Body of pancreas (tissue), 4 donors: ENCODE measurements at regions not wholly inside any gene's neighbourhood (a gene's known extent, or its start where the extent isn't known, plus 50 kb on each side); places are given as distances from the start of the nearest gene placed in this dataset.

Experiments
- POLR2A ChIP-seq, 3 donors: fragments of 450-650 bp; IDR thresholded peaks; one replicate each; pipeline ENCODE4 v1.6.1; 2016; ENCODE audit warnings: antibody characterized with exemption in 3 of 3, mild to moderate bottlenecking in 2 of 3
- TF ChIP-seq, protein P1 (sequence below), 7 experiments: fragments of 450-650 bp in 4 of 7; fragments of 200-600 bp in 3 of 7; sonication (generic) in 3 of 7; IDR thresholded peaks; one replicate each; pipeline ENCODE4 v1.5.1; 2016 to 2019; ENCODE audit warnings: antibody characterized with exemption in 7 of 7

DNA sequence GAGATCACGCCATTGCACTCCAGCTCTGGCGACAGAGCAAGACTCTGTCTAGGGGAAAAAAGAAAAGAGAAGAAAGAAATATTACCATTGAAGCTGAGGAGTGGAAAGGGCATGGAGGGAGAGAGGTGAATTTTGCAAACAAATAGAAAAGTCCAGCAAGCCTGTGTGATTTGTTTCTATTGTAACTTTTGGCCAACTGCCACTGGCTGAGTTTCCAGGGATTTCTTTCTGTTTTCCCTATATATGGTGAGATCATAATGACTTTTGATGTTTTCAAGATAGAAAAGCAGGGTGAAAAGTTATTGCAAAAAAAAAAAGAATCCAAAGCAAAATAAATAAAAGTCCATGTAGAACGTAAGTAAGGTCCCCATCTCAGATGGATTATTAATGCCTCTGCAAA lies 184.2 kb upstream of the RALGAPA2 start:
- TF ChIP-seq, protein P1, sequence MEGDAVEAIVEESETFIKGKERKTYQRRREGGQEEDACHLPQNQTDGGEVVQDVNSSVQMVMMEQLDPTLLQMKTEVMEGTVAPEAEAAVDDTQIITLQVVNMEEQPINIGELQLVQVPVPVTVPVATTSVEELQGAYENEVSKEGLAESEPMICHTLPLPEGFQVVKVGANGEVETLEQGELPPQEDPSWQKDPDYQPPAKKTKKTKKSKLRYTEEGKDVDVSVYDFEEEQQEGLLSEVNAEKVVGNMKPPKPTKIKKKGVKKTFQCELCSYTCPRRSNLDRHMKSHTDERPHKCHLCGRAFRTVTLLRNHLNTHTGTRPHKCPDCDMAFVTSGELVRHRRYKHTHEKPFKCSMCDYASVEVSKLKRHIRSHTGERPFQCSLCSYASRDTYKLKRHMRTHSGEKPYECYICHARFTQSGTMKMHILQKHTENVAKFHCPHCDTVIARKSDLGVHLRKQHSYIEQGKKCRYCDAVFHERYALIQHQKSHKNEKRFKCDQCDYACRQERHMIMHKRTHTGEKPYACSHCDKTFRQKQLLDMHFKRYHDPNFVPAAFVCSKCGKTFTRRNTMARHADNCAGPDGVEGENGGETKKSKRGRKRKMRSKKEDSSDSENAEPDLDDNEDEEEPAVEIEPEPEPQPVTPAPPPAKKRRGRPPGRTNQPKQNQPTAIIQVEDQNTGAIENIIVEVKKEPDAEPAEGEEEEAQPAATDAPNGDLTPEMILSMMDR (IDR thresholded peaks at IDR 0.05) = no peak
- TF ChIP-seq POLR2A (IDR thresholded peaks at IDR 0.05) = no peak
